ENCODE measurements at regions not wholly inside any gene's neighbourhood (a gene's known extent, or its start where the extent isn't known, plus 50 kb on each side); places are given as distances from the start of the nearest gene placed in this dataset.
A peak's percentile ranks its signal among the peaks of the same experiment; 100 is the strongest.
"Not testable (repeated sequence)": the region's sequence is repeated elsewhere in the genome, so short reads cannot be mapped to it uniquely, and the experiment has no call there.

GRCh38 chr11:71705738-71706432 lies 123.2 kb upstream of the KRTAP5-11 start:
- H3K27ac Mint-ChIP-seq; H3K27me3 Mint-ChIP-seq (ENCODE audit: low read depth); CTCF ChIA-PET; H3K36me3 Mint-ChIP-seq (ENCODE audit: low read depth); H3K4me3 Mint-ChIP-seq; H3K9me3 Mint-ChIP-seq; DNase-seq; H3K4me1 Mint-ChIP-seq (ENCODE audit: low read depth); intact Hi-C loops (cut with micrococcal nuclease): not testable (repeated sequence)

DNA sequence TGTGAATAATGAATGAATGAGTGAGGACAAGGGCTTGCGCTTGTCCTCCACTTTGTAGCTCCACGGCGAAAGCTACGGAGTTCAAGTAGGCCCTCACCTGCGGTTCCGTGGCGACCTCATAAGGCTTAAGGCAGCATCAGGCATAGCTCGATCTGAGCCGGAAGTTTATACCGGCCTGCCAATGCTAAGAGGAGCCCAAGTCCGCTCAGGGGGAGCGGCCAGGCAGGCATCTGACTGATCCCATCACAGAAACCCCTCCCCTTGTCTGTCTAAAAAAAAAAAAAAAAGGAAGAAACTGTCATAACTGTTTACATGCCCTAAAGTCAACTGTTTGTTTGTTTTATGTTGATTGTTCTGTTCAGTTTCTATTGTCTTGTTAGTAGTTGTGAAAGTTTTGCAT lies 124.4 kb upstream of the KRTAP5-11 start:
- H3K27me3 Mint-ChIP-seq (ENCODE audit: low read depth); H3K27ac Mint-ChIP-seq; H3K4me3 Mint-ChIP-seq; CTCF ChIA-PET; H3K4me1 Mint-ChIP-seq (ENCODE audit: low read depth); DNase-seq; H3K9me3 Mint-ChIP-seq; intact Hi-C loops (cut with micrococcal nuclease); H3K36me3 Mint-ChIP-seq (ENCODE audit: low read depth): not testable (repeated sequence)

GRCh38 chr11:71709541-71709940 lies 123.5 kb upstream of the DEFB108B start:
- H3K9me3 Mint-ChIP-seq; H3K36me3 Mint-ChIP-seq (ENCODE audit: low read depth); H3K27ac Mint-ChIP-seq; intact Hi-C loops (cut with micrococcal nuclease); H3K4me3 Mint-ChIP-seq; CTCF ChIA-PET; H3K4me1 Mint-ChIP-seq (ENCODE audit: low read depth); H3K27me3 Mint-ChIP-seq (ENCODE audit: low read depth); DNase-seq: not testable (repeated sequence)

GRCh38 chr11:71710171-71710671 lies 122.8 kb upstream of the DEFB108B start:
- intact Hi-C loops (cut with micrococcal nuclease); H3K36me3 Mint-ChIP-seq (ENCODE audit: low read depth); H3K27ac Mint-ChIP-seq; H3K27me3 Mint-ChIP-seq (ENCODE audit: low read depth); CTCF ChIA-PET; H3K4me3 Mint-ChIP-seq; H3K4me1 Mint-ChIP-seq (ENCODE audit: low read depth); H3K9me3 Mint-ChIP-seq: not testable (repeated sequence)
- peak; percentile 7 for DNase-seq

DNA sequence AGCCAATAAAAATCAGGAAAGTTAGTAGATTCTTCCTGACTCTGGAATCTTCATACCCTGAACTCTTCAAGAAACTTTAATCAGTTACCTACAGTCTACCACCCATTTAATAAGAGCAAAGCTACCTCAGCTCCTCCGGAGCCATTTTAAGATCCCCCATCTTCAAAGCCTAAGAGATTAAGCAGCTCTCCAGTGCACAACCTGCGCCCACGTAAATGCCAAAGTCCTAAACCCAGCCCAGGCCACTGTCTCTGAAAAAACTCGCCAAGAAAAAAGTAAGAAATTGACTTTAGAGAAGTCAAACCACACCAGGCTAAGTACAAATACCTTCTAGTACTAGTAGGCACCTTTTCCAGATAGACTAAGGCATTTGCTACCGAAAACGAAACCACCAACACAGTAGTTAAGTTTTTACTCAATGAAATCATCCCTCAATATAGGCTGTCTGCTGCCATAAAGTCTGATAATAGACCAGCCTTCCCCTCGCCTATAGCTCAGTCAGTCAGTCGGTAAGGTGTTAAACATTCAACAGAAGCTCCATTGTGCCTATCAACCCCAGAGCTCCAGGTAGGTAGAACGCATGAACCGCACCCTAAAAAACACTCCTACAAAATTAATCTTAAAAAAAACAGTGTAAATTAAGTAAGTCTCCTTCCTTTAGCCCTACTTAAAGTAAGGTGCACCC lies 122.2 kb upstream of the DEFB108B start:
- intact Hi-C loops (cut with micrococcal nuclease); H3K36me3 Mint-ChIP-seq (ENCODE audit: low read depth); H3K4me3 Mint-ChIP-seq; H3K4me1 Mint-ChIP-seq (ENCODE audit: low read depth); H3K27me3 Mint-ChIP-seq (ENCODE audit: low read depth); H3K9me3 Mint-ChIP-seq; H3K27ac Mint-ChIP-seq; DNase-seq; CTCF ChIA-PET: not testable (repeated sequence)

DNA sequence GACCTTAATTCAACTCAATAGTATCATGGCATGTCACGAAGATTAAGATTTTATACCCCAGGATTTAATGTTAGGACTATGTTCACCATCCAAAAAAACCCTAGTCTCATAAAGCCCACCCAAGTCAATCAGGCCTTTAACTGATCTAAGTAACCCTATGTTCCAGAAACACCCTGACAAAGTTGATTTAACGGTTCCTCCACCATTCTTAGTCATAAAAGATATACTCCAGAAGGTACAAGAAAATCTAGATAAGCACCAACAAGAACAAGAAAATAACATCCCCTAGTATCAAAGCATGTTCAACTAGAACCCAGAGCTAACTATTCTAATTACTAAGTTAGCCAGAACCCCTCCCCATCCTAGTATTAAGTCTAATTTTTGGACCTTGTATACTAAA lies 120.7 kb upstream of the DEFB108B start:
- H3K27ac Mint-ChIP-seq; H3K9me3 Mint-ChIP-seq; DNase-seq; H3K4me3 Mint-ChIP-seq; CTCF ChIA-PET; H3K36me3 Mint-ChIP-seq (ENCODE audit: low read depth); H3K4me1 Mint-ChIP-seq (ENCODE audit: low read depth); H3K27me3 Mint-ChIP-seq (ENCODE audit: low read depth); intact Hi-C loops (cut with micrococcal nuclease): not testable (repeated sequence)

DNA sequence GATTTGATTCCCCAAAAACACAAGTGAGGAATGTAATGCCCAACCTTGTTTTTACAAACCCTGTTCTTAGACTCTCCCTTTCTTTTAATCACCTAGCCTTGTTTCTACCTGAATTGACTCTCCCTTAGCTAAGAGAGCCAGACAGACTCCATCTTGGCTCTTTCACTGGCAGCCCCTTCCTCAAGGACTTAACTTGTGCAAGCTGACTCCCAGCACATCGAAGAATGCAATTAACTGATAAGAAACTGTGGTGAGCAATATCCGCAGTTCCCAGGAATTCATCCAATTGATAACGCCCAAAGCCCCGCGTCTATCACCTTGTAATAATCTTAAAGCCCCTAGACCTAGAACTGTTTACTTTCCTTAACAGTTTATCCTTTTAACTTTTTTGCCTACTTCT lies 120.2 kb upstream of the DEFB108B start:
- H3K27me3 Mint-ChIP-seq (ENCODE audit: low read depth); H3K4me3 Mint-ChIP-seq; H3K4me1 Mint-ChIP-seq (ENCODE audit: low read depth); DNase-seq; CTCF ChIA-PET; H3K9me3 Mint-ChIP-seq; H3K36me3 Mint-ChIP-seq (ENCODE audit: low read depth); H3K27ac Mint-ChIP-seq; intact Hi-C loops (cut with micrococcal nuclease): not testable (repeated sequence)

- intact Hi-C loops (cut with micrococcal nuclease); H3K36me3 Mint-ChIP-seq (ENCODE audit: low read depth); H3K4me1 Mint-ChIP-seq (ENCODE audit: low read depth); H3K27ac Mint-ChIP-seq; CTCF ChIA-PET; H3K27me3 Mint-ChIP-seq (ENCODE audit: low read depth); H3K4me3 Mint-ChIP-seq; DNase-seq; H3K9me3 Mint-ChIP-seq: not testable (repeated sequence)
These were observed 118.5 kb upstream of the DEFB108B start for GRCh38 chr11:71714510-71714909.

GRCh38 chr11:71721840-71722239 lies 111.2 kb upstream of the DEFB108B start:
- H3K36me3 Mint-ChIP-seq (ENCODE audit: low read depth); H3K27ac Mint-ChIP-seq; H3K9me3 Mint-ChIP-seq; intact Hi-C loops (cut with micrococcal nuclease); H3K4me1 Mint-ChIP-seq (ENCODE audit: low read depth); CTCF ChIA-PET; H3K4me3 Mint-ChIP-seq; DNase-seq; H3K27me3 Mint-ChIP-seq (ENCODE audit: low read depth): not testable (repeated sequence)

GRCh38 chr11:71723991-71724390 lies 109.0 kb upstream of the DEFB108B start:
- DNase-seq; CTCF ChIA-PET; H3K36me3 Mint-ChIP-seq (ENCODE audit: low read depth); H3K4me3 Mint-ChIP-seq; H3K9me3 Mint-ChIP-seq; H3K4me1 Mint-ChIP-seq (ENCODE audit: low read depth); intact Hi-C loops (cut with micrococcal nuclease); H3K27me3 Mint-ChIP-seq (ENCODE audit: low read depth); H3K27ac Mint-ChIP-seq: not testable (repeated sequence)

DNA sequence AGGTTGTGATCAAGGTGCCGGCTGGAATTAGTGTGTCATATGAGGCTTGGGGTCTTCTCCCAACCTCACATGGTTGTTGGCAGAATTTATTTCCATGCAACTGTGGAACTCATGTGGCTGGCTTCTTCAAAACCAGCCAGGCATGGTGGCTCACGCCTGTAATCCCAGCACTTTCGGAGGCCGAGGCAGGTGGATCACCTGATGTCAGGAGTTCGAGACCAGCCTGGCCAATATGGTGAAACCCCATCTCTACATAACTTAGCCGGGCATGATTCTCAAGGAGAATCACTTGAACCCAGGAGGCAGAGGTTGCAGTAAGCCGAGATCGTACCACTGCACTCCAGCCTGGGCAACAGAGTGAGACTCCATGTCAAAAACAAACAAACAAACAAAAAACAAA lies 102.3 kb upstream of the DEFB108B start:
- H3K27me3 Mint-ChIP-seq (ENCODE audit: low read depth); intact Hi-C loops (cut with micrococcal nuclease); H3K27ac Mint-ChIP-seq; H3K4me3 Mint-ChIP-seq; CTCF ChIA-PET; H3K36me3 Mint-ChIP-seq (ENCODE audit: low read depth); DNase-seq; H3K4me1 Mint-ChIP-seq (ENCODE audit: low read depth); H3K9me3 Mint-ChIP-seq: not testable (repeated sequence)

DNA sequence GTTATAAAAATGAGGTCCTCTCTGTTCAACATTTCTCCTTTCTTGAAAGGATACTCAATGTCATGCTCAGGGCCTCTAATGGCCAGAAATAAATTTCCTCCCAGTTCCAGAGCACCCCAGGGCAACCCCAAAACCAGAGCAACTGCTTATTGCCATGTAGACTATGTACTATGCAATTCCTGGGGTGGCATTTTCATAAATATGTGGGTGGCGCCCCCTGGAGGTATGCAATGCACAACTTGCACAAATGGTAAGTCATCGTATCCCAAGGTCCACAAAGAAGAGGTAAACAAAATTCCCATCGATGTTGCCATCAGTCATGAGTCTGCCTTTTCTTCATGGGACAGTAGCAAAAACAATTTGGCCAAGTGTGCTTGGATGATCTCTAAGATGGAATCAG lies 98.6 kb upstream of the DEFB108B start:
- H3K27ac Mint-ChIP-seq; H3K4me1 Mint-ChIP-seq (ENCODE audit: low read depth); intact Hi-C loops (cut with micrococcal nuclease); H3K9me3 Mint-ChIP-seq; H3K4me3 Mint-ChIP-seq; CTCF ChIA-PET; H3K36me3 Mint-ChIP-seq (ENCODE audit: low read depth); H3K27me3 Mint-ChIP-seq (ENCODE audit: low read depth): not testable (repeated sequence)
- peak; percentile 58 for DNase-seq

DNA sequence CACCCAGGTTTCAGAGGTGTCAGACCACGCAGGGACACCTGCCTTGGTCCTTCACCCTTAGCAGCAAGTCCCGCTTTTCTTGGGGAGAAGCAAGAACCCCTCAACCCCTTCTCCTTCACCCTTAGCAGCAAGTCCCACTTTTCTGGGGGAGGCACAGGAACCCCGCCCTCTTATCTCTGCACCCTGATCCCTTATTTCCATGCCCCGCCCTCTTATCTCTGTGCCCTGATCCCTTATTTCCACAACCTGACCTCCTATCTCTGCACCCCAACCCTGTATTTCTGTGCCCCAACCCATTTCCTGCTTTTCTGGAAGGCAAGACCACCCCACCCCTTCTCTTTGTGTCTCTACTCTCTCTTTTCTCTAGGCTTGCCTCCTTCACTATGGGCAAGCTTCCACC lies 94.7 kb upstream of the DEFB108B start:
- CTCF ChIA-PET; H3K27ac Mint-ChIP-seq; H3K4me1 Mint-ChIP-seq (ENCODE audit: low read depth); H3K36me3 Mint-ChIP-seq (ENCODE audit: low read depth); H3K9me3 Mint-ChIP-seq; H3K4me3 Mint-ChIP-seq; intact Hi-C loops (cut with micrococcal nuclease); DNase-seq: not testable (repeated sequence)
- peaks cover 13% of the 10 kb centered on the region for H3K27me3 Mint-ChIP-seq (ENCODE audit: low read depth)

All from activated naive CD4-positive, alpha-beta T cell treated with anti-CD3 and anti-CD28 coated beads for 36 hours (primary cell).